ENCODE measurements at regions not wholly inside any gene's neighbourhood (a gene's known extent, or its start where the extent isn't known, plus 50 kb on each side); places are given as distances from the start of the nearest gene placed in this dataset.
"Not testable (repeated sequence)": the region's sequence is repeated elsewhere in the genome, so short reads cannot be mapped to it uniquely, and the experiment has no call there.

DNA sequence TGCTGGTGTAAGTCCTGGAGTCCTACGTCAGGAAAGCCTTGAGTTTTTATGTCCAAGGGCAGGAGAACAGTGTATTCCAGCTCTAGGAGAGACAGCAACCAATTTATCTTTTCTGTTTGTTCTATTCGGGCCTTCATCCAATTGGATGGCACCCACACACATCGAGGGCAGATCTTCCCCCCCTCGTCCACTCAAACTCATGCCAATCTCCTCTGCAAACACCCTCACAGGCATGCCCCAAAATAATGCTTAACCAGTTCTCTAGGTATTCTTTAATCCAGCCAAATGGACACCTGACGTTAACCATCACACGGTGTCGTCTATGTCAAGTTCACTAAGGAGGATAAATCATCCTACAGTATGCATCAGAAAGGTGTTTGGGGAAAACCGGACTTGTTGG lies 102.5 kb upstream of the TRPM1 start:
- DNase-seq: no peak
- POLR2A ChIA-PET: no interaction called here
- TF ChIP-seq CTCF (IDR thresholded peaks at IDR 0.05; ENCODE audit: insufficient read depth in 1 of 2, low read depth in 1 of 2, low read length in 1 of 2, severe bottlenecking in 1 of 2, unreplicated experiment in 1 of 2): no peak
- Mint-ChIP-seq H3K9me3 (ENCODE audit: unreplicated experiment) (no peaks in the 10 kb centered on the region), H3K27ac (ENCODE audit: unreplicated experiment) (no peak overlapping the region), H3K4me3 (ENCODE audit: unreplicated experiment) (no peak overlapping the region), H3K27me3 (ENCODE audit: insufficient read depth, unreplicated experiment) (peaks cover 3% of the 10 kb centered on the region), H3K36me3 (ENCODE audit: insufficient read depth, unreplicated experiment) (no peaks in the 10 kb centered on the region), H3K4me1 (ENCODE audit: low read depth, unreplicated experiment) (no peaks in the 10 kb centered on the region)
- BruUV-seq (replicated peaks): no TSS peak
- H3K36me3 ChIP-seq (ENCODE audit: control insufficient read depth, insufficient read depth, low read length): no peaks in the 10 kb centered on the region
- H3K27me3 ChIP-seq (replicated peaks; ENCODE audit: control insufficient read depth, insufficient read depth, low read length): no peaks in the 10 kb centered on the region
- intact Hi-C loops (cut with micrococcal nuclease; ENCODE audit: unreplicated experiment): no loop called here
- H3K4me1 ChIP-seq: no peaks in the 10 kb centered on the region
- CTCF ChIA-PET: no interaction called here
- no peaks in the 10 kb centered on the region for H3K9me3 ChIP-seq
- no peak overlapping the region for H3K4me3 ChIP-seq (ENCODE audit: low read depth, low read length)

GRCh38 chr15:31206386-31207181 lies 105.1 kb upstream of the TRPM1 start:
- H3K36me3 ChIP-seq (ENCODE audit: control insufficient read depth, insufficient read depth, low read length): no peaks in the 10 kb centered on the region
- no peak overlapping the region for H3K4me3 Mint-ChIP-seq (ENCODE audit: unreplicated experiment)
- peaks cover 13% of the 10 kb centered on the region for H3K9me3 Mint-ChIP-seq (ENCODE audit: unreplicated experiment)
- TF ChIP-seq CTCF (IDR thresholded peaks at IDR 0.05; ENCODE audit: insufficient read depth in 1 of 2, low read depth in 1 of 2, low read length in 1 of 2, severe bottlenecking in 1 of 2, unreplicated experiment in 1 of 2): no peak
- ChIA-PET CTCF (no interaction called here), POLR2A (no interaction called here)
- H3K9me3 ChIP-seq: 0 out of 2 replicates have a peak, but pooled peaks cover 2% of the 10 kb centered on the region
- BruUV-seq (replicated peaks): no TSS peak
- no peaks in the 10 kb centered on the region for H3K36me3 Mint-ChIP-seq (ENCODE audit: insufficient read depth, unreplicated experiment)
- no peaks in the 10 kb centered on the region for H3K27me3 ChIP-seq (replicated peaks; ENCODE audit: control insufficient read depth, insufficient read depth, low read length)
- no peaks in the 10 kb centered on the region for H3K4me1 ChIP-seq
- H3K4me3 ChIP-seq (ENCODE audit: low read depth, low read length): no peak overlapping the region
- DNase-seq: no peak
- no peaks in the 10 kb centered on the region for H3K4me1 Mint-ChIP-seq (ENCODE audit: low read depth, unreplicated experiment)
- peaks cover 2% of the 10 kb centered on the region for H3K27me3 Mint-ChIP-seq (ENCODE audit: insufficient read depth, unreplicated experiment)
- H3K27ac Mint-ChIP-seq (ENCODE audit: unreplicated experiment): no peak overlapping the region
- intact Hi-C loops (cut with micrococcal nuclease; ENCODE audit: unreplicated experiment): no loop called here

DNA sequence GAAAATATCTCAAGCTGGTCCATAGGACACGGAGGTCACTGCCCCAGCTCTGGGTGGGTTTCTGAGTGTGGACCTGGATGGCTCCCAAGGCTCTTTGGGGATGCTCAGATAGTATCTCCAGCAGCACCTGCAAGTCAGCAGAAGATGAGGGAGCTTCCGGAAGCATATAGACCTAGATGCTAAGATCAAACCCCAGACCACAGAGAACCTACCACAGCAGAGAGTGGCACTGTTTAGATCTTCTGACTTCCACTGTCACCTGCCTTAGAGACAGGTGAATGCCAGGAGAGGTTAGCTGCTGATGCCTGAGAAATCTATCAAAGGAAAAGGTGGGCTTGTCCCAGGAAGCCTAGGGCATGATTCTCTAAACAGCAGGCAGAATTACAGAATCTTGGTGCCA lies 105.7 kb upstream of the TRPM1 start:
- Histone ChIP-seq H3K9me3 (0 out of 2 replicates have a peak, but pooled peaks cover 2% of the 10 kb centered on the region), H3K4me1 (no peaks in the 10 kb centered on the region), H3K4me3 (ENCODE audit: low read depth, low read length) (no peak overlapping the region), H3K36me3 (ENCODE audit: control insufficient read depth, insufficient read depth, low read length) (no peaks in the 10 kb centered on the region), H3K27me3 (replicated peaks; ENCODE audit: control insufficient read depth, insufficient read depth, low read length) (no peaks in the 10 kb centered on the region)
- H3K27me3 Mint-ChIP-seq (ENCODE audit: insufficient read depth, unreplicated experiment): peaks cover 2% of the 10 kb centered on the region
- ChIA-PET CTCF (no interaction called here), POLR2A (no interaction called here)
- BruUV-seq (replicated peaks): no TSS peak
- no peaks in the 10 kb centered on the region for H3K4me1 Mint-ChIP-seq (ENCODE audit: low read depth, unreplicated experiment)
- no peak overlapping the region for H3K27ac Mint-ChIP-seq (ENCODE audit: unreplicated experiment)
- no peaks in the 10 kb centered on the region for H3K36me3 Mint-ChIP-seq (ENCODE audit: insufficient read depth, unreplicated experiment)
- intact Hi-C loops (cut with micrococcal nuclease; ENCODE audit: unreplicated experiment): no loop called here
- DNase-seq: no peak
- no peak overlapping the region for H3K4me3 Mint-ChIP-seq (ENCODE audit: unreplicated experiment)
- no peak for TF ChIP-seq CTCF (IDR thresholded peaks at IDR 0.05; ENCODE audit: insufficient read depth in 1 of 2, low read depth in 1 of 2, low read length in 1 of 2, severe bottlenecking in 1 of 2, unreplicated experiment in 1 of 2)
- peaks cover 13% of the 10 kb centered on the region for H3K9me3 Mint-ChIP-seq (ENCODE audit: unreplicated experiment)

GRCh38 chr15:31207861-31208260 lies 106.3 kb upstream of the TRPM1 start:
- H3K4me3 ChIP-seq (ENCODE audit: low read depth, low read length); BruUV-seq (replicated peaks); DNase-seq; POLR2A ChIA-PET; H3K27me3 Mint-ChIP-seq (ENCODE audit: insufficient read depth, unreplicated experiment); H3K9me3 ChIP-seq; H3K36me3 Mint-ChIP-seq (ENCODE audit: insufficient read depth, unreplicated experiment); H3K27ac Mint-ChIP-seq (ENCODE audit: unreplicated experiment); H3K4me1 ChIP-seq; H3K4me1 Mint-ChIP-seq (ENCODE audit: low read depth, unreplicated experiment); CTCF ChIA-PET; H3K27me3 ChIP-seq (replicated peaks; ENCODE audit: control insufficient read depth, insufficient read depth, low read length); intact Hi-C loops (cut with micrococcal nuclease; ENCODE audit: unreplicated experiment); H3K36me3 ChIP-seq (ENCODE audit: control insufficient read depth, insufficient read depth, low read length); H3K4me3 Mint-ChIP-seq (ENCODE audit: unreplicated experiment): not testable (repeated sequence)
- peaks cover 13% of the 10 kb centered on the region for H3K9me3 Mint-ChIP-seq (ENCODE audit: unreplicated experiment)

Data from Caco-2 (cell line).